ENCODE measurements at regions not wholly inside any gene's neighbourhood (a gene's known extent, or its start where the extent isn't known, plus 50 kb on each side); places are given as distances from the start of the nearest gene placed in this dataset.

GRCh38 chrX:143139681-143140080, 114.0 kb downstream of the SPANXN4 start:
- Histone ChIP-seq H3K36me3 (no peaks in the 10 kb centered on the region), H3K27ac (no peak overlapping the region), H3K4me1 (no peaks in the 10 kb centered on the region), H3K27me3 (no peaks in the 10 kb centered on the region), H3K4me3 (replicated peaks in 1 of 3) (no peak overlapping the region), H3K9me3 (no peaks in the 10 kb centered on the region)
- TF ChIP-seq POLR2A (IDR thresholded peaks at IDR 0.05) (no peak), CTCF (IDR thresholded peaks at IDR 0.05) (no peak)
- intact Hi-C loops (cut with DNase I): no loop called here
- no peak for DNase-seq
- WGBS, 2 donors: 64% methylated on average over 2 of the region's 2 CpGs

- no peak for DNase-seq
- H3K4me3 ChIP-seq (replicated peaks in 1 of 3): no peak overlapping the region
- H3K9me3 ChIP-seq: no peaks in the 10 kb centered on the region
- H3K36me3 ChIP-seq: no peaks in the 10 kb centered on the region
- intact Hi-C loops (cut with DNase I): no loop called here
- 23 to 24% methylated on average over 4 of the region's 4 CpGs for WGBS, 2 donors
- TF ChIP-seq CTCF (IDR thresholded peaks at IDR 0.05) (no peak), POLR2A (IDR thresholded peaks at IDR 0.05) (no peak)
- H3K27ac ChIP-seq: no peak overlapping the region
- no peaks in the 10 kb centered on the region for H3K4me1 ChIP-seq
- no peaks in the 10 kb centered on the region for H3K27me3 ChIP-seq
Observed at GRCh38 chrX:143121477-143121876, 95.7 kb downstream of the SPANXN4 start.

DNA sequence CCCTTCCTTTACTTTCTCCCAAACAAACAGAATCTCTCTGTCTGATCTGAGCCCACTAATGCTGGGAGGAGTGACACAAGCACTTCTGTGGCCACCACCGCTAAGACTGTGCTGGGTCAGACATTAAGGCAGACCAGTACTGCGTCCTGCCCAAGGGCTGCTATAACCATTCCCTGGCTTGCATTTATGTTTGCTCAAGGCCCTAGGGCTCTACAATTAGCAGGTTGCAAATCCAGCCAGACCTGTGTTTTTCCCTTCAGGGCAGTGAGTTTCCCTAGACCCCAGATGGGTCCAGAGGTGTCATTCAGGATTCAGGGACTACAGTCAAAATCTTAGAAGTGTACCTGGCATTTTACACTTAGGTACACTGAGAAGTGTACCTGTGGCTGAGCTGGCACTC, 89.7 kb downstream of the SPANXN4 start:
- intact Hi-C loops (cut with DNase I): no loop called here
- Histone ChIP-seq H3K4me1 (no peaks in the 10 kb centered on the region), H3K36me3 (no peaks in the 10 kb centered on the region), H3K4me3 (replicated peaks in 1 of 3) (no peak overlapping the region), H3K27ac (no peak overlapping the region), H3K27me3 (no peaks in the 10 kb centered on the region), H3K9me3 (no peaks in the 10 kb centered on the region)
- DNase-seq: no peak
- WGBS, 2 donors: 80 to 95% methylated on average over 1 to 2 of the region's 2 CpGs
- TF ChIP-seq CTCF (IDR thresholded peaks at IDR 0.05) (no peak), POLR2A (IDR thresholded peaks at IDR 0.05) (no peak)

DNA sequence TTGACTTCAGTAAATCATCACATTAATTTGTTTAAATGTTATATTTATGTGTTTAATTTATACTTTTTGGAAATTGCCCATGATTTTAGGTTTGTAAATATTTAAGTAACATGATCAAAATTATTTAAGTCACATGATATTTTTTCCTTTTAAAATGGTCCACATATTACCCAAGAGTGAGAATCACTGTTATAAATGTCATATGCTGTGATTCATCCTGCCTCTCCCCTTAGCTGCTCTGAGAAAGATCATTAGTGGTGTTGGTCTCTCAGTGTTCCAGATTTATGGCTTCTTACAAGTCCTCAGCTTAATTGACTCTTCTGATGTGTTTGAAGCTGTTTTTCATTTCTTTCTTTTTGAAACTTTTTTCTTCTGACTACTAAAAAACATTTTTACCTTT, 70.1 kb downstream of the SPANXN4 start:
- Histone ChIP-seq H3K27me3 (no peaks in the 10 kb centered on the region), H3K36me3 (no peaks in the 10 kb centered on the region), H3K27ac (no peak overlapping the region), H3K4me3 (replicated peaks in 1 of 3) (no peak overlapping the region), H3K9me3 (no peaks in the 10 kb centered on the region), H3K4me1 (no peaks in the 10 kb centered on the region)
- TF ChIP-seq CTCF (IDR thresholded peaks at IDR 0.05): no peak
- TF ChIP-seq POLR2A (IDR thresholded peaks at IDR 0.05): no peak
- intact Hi-C loops (cut with DNase I): no loop called here
- DNase-seq: no peak

- Histone ChIP-seq H3K4me3 (replicated peaks in 1 of 3) (no peak overlapping the region), H3K4me1 (no peaks in the 10 kb centered on the region), H3K27ac (no peak overlapping the region), H3K36me3 (no peaks in the 10 kb centered on the region), H3K27me3 (no peaks in the 10 kb centered on the region), H3K9me3 (no peaks in the 10 kb centered on the region)
- WGBS, 2 donors: 82 to 88% methylated on average over 5 of the region's 5 CpGs
- no peak for DNase-seq
- TF ChIP-seq POLR2A (IDR thresholded peaks at IDR 0.05) (no peak), CTCF (IDR thresholded peaks at IDR 0.05) (no peak)
- intact Hi-C loops (cut with DNase I): no loop called here
Observed at GRCh38 chrX:143095321-143095720, 69.6 kb downstream of the SPANXN4 start.

Measured in thyroid gland (tissue), 4 donors.